PC-3 (cell line): ENCODE measurements at regions not wholly inside any gene's neighbourhood (a gene's known extent, or its start where the extent isn't known, plus 50 kb on each side); places are given as distances from the start of the nearest gene placed in this dataset.

ENCODE experiments used
- ATAC-seq: fragments of 200-7000 bp; cut with Tn5 transposase; 2 replicates; pipeline ENCODE4 v1.9.1; 2020; ENCODE audit warnings: mild to moderate bottlenecking, moderate library complexity
- BruUV-seq: library from RNA; stranded (reverse); fragments of 400-500 nt; replicated peaks from 2 replicates; lab custom pipeline; 2021; lab: Mats Ljungman, UMichigan
- CTCF ChIA-PET: fragments of 300-600 bp; sonication (Branson Sonifier 250); formaldehyde crosslinking; loops from one replicate; lab custom pipeline; 2022; ENCODE audit warnings: antibody characterized with exemption; lab: Charles Lee
- POLR2A ChIA-PET: fragments of 300-600 bp; sonication (Branson Sonifier 250); formaldehyde crosslinking; loops from one replicate; lab custom pipeline; 2022; ENCODE audit warnings: antibody characterized with exemption; ENCODE audit not compliant: unreplicated experiment; lab: Charles Lee
- DNase-seq: peaks from one replicate; pipeline ENCODE4 v3.0.0-alpha.2; 2015
- H2AFZ ChIP-seq: fragments of 300-600 bp; sonication (generic); 2 replicates; pipeline ENCODE4 v1.6.0; 2016; ENCODE audit warnings: antibody characterized with exemption, low read length
- H3F3A ChIP-seq: fragments of 300-600 bp; sonication (generic); one replicate; pipeline ENCODE4 v1.6.0; 2017; ENCODE audit warnings: antibody characterized with exemption, low read length, control low read depth, mild to moderate bottlenecking; ENCODE audit not compliant: unreplicated experiment
- H3K27ac ChIP-seq: fragments of 300-600 bp; sonication (generic); 2 replicates; pipeline ENCODE4 v1.5.1; 2016; ENCODE audit warnings: mild to moderate bottlenecking, low read length
- H3K27me3 ChIP-seq: fragments of 300-600 bp; sonication (generic); 2 replicates; pipeline ENCODE4 v1.6.1; 2016; ENCODE audit warnings: low read length, mixed read lengths
- H3K36me3 ChIP-seq: fragments of 300-600 bp; sonication (generic); 2 replicates; pipeline ENCODE4 v1.6.1; 2016; ENCODE audit warnings: low read depth, mixed run types, low read length, mixed read lengths
- H3K4me1 ChIP-seq: fragments of 300-600 bp; sonication (generic); 2 replicates; pipeline ENCODE4 v1.5.1; 2016; ENCODE audit warnings: low read length; ENCODE audit not compliant: insufficient read depth
- H3K4me2 ChIP-seq: fragments of 300-600 bp; sonication (generic); 2 replicates; pipeline ENCODE4 v1.6.0; 2016; ENCODE audit warnings: low read length
- H3K4me3 ChIP-seq: fragments of 300-600 bp; sonication (generic); 2 replicates; pipeline ENCODE4 v1.5.1; 2016; ENCODE audit warnings: mild to moderate bottlenecking, low read length, mixed read lengths
- H3K79me2 ChIP-seq: fragments of 300-600 bp; sonication (generic); 2 replicates; pipeline ENCODE4 v1.6.1; 2017; ENCODE audit warnings: low read length, mixed read lengths
- H3K9ac ChIP-seq: fragments of 300-600 bp; sonication (generic); 2 replicates; pipeline ENCODE4 v1.6.0; 2016; ENCODE audit warnings: mild to moderate bottlenecking, low read length
- H3K9me2 ChIP-seq: fragments of 300-600 bp; sonication (generic); replicated peaks from 2 replicates; pipeline ENCODE4 v1.6.1; 2016; ENCODE audit warnings: mixed run types, low read length, mixed read lengths
- H3K9me3 ChIP-seq: fragments of 300-600 bp; sonication (generic); 2 replicates; pipeline ENCODE4 v1.6.1; 2016; ENCODE audit warnings: low read length, mixed read lengths
- H4K20me1 ChIP-seq: fragments of 300-600 bp; sonication (generic); 2 replicates; pipeline ENCODE4 v1.6.1; 2016; ENCODE audit warnings: low read length, mixed read lengths
- CTCF ChIP-seq: fragments of 300-600 bp; sonication (generic); conservative IDR thresholded peaks from 2 replicates; pipeline ENCODE4 v1.5.1; 2017; ENCODE audit warnings: antibody characterized with exemption, low read depth, mild to moderate bottlenecking, low read length
- EZH2 ChIP-seq: fragments of 300-600 bp; sonication (generic); IDR thresholded peaks from one replicate; pipeline ENCODE4 v1.6.1; 2017; ENCODE audit warnings: antibody characterized with exemption, mild to moderate bottlenecking, low read length; ENCODE audit not compliant: unreplicated experiment
- EZH2phosphoT487 ChIP-seq: fragments of 300-600 bp; sonication (generic); IDR thresholded peaks from 2 replicates; pipeline ENCODE4 v1.6.1; 2018; ENCODE audit warnings: mild to moderate bottlenecking, antibody characterized with exemption, low read length, borderline replicate concordance
- intact Hi-C: fragments of 100-400 bp; cut with micrococcal nuclease; formaldehyde crosslinking; loops from 2 replicates; pipeline ENCODE4 v1.9.0; 2023

GRCh38 chr15:96186105-96186504 lies 144.4 kb upstream of the NR2F2 start:
- Histone ChIP-seq H3K27ac (no peak overlapping the region), H3K9ac (no peak overlapping the region), H3F3A (no peaks in the 10 kb centered on the region), H3K9me2 (no peaks in the 10 kb centered on the region), H3K27me3 (no peaks in the 10 kb centered on the region), H3K4me2 (no peak overlapping the region), H3K79me2 (no peaks in the 10 kb centered on the region), H2AFZ (no peak overlapping the region), H3K36me3 (no peaks in the 10 kb centered on the region), H3K4me3 (no peak overlapping the region), H4K20me1 (no peaks in the 10 kb centered on the region), H3K9me3 (no peaks in the 10 kb centered on the region), H3K4me1 (no peaks in the 10 kb centered on the region)
- ATAC-seq, result no peak
- no TSS peak for BruUV-seq
- no peak for DNase-seq
- TF ChIP-seq CTCF (no peak), EZH2phosphoT487 (no peak), EZH2 (no peak)
- CTCF ChIA-PET, result no interaction called here
- POLR2A ChIA-PET, result no interaction called here
- intact Hi-C loops, result no loop called here

GRCh38 chr15:96187341-96188305 lies 142.9 kb upstream of the NR2F2 start:
- Histone ChIP-seq H3K9me3 (no peaks in the 10 kb centered on the region), H3F3A (no peaks in the 10 kb centered on the region), H3K27me3 (no peaks in the 10 kb centered on the region), H2AFZ (no peak overlapping the region), H4K20me1 (no peaks in the 10 kb centered on the region), H3K79me2 (no peaks in the 10 kb centered on the region), H3K4me2 (no peak overlapping the region), H3K4me3 (no peak overlapping the region), H3K36me3 (no peaks in the 10 kb centered on the region), H3K4me1 (no peaks in the 10 kb centered on the region), H3K9me2 (no peaks in the 10 kb centered on the region), H3K27ac (no peak overlapping the region), H3K9ac (no peak overlapping the region)
- ChIA-PET CTCF (no interaction called here), POLR2A (no interaction called here)
- ATAC-seq (no peak), DNase-seq (no peak)
- no TSS peak for BruUV-seq
- intact Hi-C loops, result no loop called here
- TF ChIP-seq CTCF (no peak), EZH2phosphoT487 (no peak), EZH2 (no peak)

GRCh38 chr15:96197721-96198120 lies 132.8 kb upstream of the NR2F2 start:
- Histone ChIP-seq H3K9me3 (no peaks in the 10 kb centered on the region), H3K9me2 (no peaks in the 10 kb centered on the region), H4K20me1 (no peaks in the 10 kb centered on the region), H2AFZ (no peak overlapping the region), H3K4me3 (no peak overlapping the region), H3F3A (no peaks in the 10 kb centered on the region), H3K36me3 (no peaks in the 10 kb centered on the region), H3K27me3 (no peaks in the 10 kb centered on the region), H3K4me2 (no peak overlapping the region), H3K27ac (no peak overlapping the region), H3K79me2 (no peaks in the 10 kb centered on the region), H3K4me1 (no peaks in the 10 kb centered on the region), H3K9ac (no peak overlapping the region)
- no TSS peak for BruUV-seq
- ATAC-seq, result no peak
- no peak for DNase-seq
- POLR2A ChIA-PET, result no interaction called here
- intact Hi-C loops, result no loop called here
- TF ChIP-seq EZH2 (no peak), CTCF (no peak), EZH2phosphoT487 (no peak)
- CTCF ChIA-PET, result interaction anchor here (0.6 kb wide), 1 partner anchor 143 kb away, joined by 10 read pairs; no protein-coding TSS in a partner anchor
